GM18505 (cell line): ENCODE measurements at regions not wholly inside any gene's neighbourhood (a gene's known extent, or its start where the extent isn't known, plus 50 kb on each side); places are given as distances from the start of the nearest gene placed in this dataset.
"Not testable (repeated sequence)": the region's sequence is repeated elsewhere in the genome, so short reads cannot be mapped to it uniquely, and the experiment has no call there.

Experiments used
- ATAC-seq: cut with Tn5 transposase; IDR thresholded peaks from one replicate; pipeline ENCODE4 v1.9.1; 2021; ENCODE audit not compliant: unreplicated experiment
- POLR2A ChIP-seq: IDR thresholded peaks from 4 replicates; pipeline ENCODE4 v1.6.1; 2011; ENCODE audit warnings: borderline replicate concordance; ENCODE audit not compliant: insufficient read depth, insufficient read length; ENCODE audit errors: extremely low read depth

DNA sequence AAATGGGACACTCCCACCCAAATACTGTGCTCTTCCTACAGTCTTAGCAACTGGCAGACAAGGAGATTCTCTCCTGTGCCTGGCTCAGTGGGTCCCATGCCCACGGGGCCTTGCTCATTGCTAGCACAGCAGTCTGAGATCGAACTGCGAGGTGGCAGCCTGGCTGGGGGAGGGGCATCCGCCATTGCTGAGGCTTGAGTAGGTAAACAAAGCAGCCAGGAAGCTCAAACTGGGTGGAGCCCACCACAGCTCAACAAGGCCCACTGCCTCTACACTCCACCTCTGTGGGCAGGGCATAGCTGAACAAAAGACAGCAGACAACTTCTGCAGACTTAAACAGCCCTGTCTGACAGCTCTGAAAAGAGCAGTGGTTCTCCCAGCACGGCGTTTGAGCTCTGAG is 174.8 kb downstream of the COL12A1 start:
- not testable (repeated sequence) for ATAC-seq

DNA sequence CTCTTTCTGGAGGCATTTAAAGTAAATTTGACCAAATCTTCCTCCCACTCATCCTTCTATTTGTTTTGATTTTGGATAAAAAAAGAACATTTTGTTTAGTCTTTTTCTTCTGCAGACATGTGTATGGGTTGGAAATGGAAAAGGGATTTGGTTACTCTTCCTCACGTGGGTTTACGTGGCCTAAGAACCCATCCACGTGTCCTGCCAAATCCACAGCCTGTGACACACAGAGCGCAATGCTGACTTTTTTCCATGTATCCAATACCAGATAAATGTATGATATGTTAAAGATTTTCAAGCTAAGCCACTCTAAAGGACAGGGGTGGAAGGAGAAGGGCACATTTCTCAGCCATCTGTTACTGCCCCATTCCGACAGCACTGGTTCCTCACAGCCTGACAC is 176.5 kb downstream of the COL12A1 start:
- no peak for TF ChIP-seq POLR2A
- no peak for ATAC-seq

DNA sequence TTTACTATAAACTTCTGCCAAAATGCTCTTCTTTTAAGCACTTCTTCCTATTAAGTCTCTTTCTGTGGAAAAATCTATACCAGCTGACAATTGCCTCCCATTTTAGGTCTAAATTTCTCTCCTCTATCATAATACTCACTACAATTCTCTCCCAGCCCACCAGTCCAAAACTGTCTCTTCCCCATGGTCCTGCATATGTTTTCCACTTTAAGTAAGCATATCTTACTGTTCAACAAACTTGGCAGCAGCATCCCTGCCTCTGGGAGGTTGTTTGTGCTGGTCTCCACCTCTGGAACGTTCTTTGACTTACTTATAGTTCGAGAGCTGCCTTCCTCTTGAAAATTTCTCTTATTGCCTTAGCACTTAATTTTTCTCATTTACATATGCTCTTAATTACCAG is 180.5 kb downstream of the COL12A1 start:
- ATAC-seq = no peak
- TF ChIP-seq POLR2A = no peak

DNA sequence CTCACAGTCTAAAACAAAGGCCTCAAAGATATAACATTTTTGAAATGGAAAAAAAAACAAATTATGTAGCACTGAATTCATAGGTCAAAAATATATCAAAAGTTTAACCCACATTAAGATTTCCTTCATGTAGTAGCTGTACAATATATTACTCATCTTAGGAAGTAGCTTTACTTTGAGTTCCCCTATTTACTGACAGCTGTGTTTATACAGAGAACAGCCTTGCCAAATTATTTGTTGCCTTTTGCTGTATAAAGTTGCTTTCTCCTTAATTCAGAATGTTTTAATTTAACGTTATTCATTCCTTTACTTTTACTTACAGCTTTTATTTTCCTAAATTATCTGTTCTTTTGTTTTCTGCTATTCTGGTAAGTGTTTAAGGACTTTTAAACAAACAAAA is 181.0 kb downstream of the COL12A1 start:
- TF ChIP-seq POLR2A = no peak

DNA sequence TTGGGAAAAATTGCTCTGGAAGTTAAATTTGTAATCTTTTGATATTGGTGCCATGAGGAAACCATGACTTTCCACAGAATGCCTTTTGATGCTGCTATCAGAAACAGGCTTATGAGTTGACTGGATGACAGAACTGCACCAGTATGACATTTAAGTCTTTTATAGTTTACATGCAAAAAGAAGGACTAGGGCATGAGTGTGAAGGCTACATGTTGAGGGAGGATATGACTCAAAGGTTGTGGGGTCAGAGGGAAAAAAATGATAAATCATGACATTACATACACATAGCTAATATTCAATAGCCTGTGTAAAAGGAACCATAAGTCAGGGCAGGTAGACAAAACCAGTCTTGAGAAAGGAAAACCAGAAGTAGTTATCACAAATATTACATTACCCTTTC is 182.2 kb downstream of the COL12A1 start:
- no peak for TF ChIP-seq POLR2A
- no peak for ATAC-seq

More for the DNA sequence above, 181.0 kb downstream of the COL12A1 start:
- no peak for ATAC-seq

DNA sequence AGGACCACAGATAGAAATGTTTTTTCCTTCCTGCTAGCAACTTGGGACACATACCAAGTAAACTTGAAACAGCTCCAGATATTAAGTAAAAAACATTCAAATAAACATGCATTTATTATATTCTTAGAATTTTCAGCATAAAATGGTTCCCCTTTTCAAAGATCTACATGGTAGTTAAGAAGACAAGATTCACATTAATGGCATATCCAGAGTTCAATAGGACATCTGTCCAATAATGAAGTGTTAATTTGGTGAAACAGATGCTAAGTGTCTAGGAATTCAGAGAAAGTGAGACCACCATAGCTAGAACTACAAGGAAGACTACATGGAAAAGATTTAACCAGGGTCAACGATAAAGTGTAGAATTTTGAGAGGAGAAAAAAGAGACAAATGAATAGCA is 184.9 kb downstream of the COL12A1 start:
- TF ChIP-seq POLR2A = no peak
- ATAC-seq = no peak

DNA sequence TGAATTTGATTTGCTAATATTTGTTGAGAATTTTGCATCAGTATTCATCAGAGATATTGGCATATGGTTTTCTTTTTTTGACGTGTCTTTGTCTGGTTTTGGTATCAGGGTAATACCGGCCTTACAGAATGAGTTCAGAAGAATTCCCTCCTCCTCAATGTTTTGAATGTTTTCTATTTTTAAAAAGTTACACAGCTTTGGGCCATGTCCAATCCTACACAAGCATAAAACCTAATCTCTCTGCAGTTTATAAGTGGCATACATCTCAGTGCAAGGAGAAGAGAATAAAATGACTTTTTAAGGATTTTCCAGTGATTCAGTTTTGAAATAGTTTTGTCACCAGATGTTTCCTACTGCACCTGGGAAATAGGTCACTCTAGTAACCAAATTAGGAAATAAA is 185.5 kb downstream of the COL12A1 start:
- no peak for TF ChIP-seq POLR2A
- ATAC-seq = no peak

DNA sequence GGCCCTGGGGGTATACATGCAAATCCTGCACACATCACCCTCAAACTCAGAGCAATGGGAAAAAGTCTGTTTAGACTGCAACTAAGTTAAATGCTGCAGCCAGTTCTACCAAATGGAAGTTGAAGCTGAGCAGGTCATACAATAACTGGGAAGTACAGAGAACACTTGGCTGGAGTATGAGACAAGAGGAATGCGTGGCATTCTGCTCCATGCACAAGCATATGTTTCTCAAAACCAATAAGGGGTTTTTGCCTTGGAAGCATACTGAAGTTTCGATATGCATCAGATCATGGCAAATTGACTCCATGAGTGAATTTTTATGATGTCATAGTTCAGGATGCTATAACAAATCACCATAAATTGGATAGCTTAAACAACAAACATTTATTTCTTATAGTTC is 193.8 kb downstream of the COL12A1 start:
- no peak for ATAC-seq
- no peak for TF ChIP-seq POLR2A

DNA sequence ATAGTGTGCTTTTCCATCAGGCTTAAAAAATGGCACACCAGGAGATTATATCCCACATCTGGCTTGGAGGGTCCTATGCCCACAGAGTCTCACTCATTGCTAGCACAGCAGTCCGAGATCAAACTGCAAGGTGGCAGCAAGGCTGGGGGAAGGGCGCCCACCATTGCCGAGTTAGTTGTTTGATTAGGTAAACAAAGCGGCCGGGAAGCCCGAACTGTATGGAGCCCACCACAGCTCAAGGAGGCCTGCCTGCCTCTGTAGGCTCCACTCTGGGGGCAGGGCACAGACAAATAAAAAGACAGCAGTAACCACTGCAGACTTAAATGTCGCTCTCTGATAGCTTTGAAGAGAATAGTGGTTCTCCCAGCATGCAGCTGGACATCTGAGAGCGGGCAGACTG is 201.9 kb downstream of the COL12A1 start:
- ATAC-seq = not testable (repeated sequence)

DNA sequence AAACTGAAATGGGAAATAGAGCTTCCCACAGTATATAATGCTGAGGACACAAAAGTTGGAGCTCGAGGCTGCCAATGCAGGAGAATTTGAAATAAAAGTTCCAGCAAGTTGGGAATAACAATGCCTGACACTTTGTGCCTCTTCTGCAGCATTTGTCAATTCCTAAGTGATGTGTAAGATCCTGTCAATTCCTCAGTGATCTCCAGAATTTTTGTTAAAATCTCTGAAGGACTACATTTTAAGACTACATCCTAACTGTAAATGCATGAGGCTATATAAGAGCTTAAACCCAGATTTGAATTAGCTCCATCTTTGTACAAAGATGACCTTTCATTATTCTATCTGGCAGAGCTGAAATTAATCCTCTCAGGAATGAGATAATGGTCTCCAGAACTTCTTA is 208.2 kb downstream of the COL12A1 start:
- ATAC-seq = no peak
- no peak for TF ChIP-seq POLR2A

DNA sequence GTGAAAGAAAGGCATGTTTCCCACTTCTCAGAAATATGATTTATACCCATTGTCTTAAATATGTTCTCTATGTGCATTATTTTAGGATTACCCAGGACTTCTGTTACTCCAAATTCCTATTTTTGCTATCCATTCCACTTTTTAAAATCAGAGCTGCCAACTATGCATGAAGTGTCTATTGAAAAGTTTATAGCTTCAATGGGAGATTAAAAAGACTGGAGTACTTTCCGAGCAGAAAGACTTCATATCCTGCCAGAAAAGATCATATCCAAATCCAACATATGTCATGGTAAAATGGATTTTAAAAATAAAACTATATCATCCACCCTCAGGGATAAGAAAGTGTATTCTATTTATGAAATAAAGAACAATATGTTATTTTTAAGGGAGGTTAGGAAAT is 212.7 kb downstream of the COL12A1 start:
- no peak for ATAC-seq
- TF ChIP-seq POLR2A = no peak

DNA sequence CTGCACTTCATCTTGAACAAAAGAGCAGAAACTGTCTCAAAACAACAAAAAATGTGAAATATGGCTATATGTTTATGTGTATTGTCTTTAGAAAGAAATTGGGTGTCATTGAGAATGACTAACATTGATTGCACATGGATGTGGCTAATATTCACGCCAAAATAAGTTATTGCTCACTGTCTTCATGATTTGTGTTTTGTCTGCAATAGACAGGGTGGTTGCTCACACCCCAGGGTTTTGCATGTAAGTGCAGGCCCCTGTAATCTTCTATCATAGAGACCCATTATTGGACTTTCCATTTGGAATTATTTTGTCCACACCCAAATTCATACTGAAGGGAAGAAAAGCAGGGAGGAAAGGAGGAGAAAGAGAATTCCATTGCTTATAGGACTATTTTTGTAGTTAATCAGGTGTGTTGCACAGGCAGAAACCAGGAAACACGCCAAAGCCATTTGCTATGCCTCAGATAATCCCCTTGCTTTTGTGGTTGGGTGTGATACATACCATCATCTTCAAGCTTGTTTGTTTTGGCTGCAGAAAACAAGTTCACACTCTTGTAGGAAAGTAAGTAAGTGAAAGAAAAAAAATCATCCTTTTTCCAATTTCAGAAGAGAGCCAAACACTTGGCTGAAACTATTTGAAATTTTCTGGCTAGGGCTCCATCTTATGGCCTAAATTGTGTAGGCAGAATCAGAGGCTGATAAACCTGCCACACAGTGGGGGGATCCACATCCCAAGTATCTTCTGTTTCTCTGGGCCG is 214.1 kb downstream of the COL12A1 start:
- no peak for ATAC-seq
- no peak for TF ChIP-seq POLR2A

DNA sequence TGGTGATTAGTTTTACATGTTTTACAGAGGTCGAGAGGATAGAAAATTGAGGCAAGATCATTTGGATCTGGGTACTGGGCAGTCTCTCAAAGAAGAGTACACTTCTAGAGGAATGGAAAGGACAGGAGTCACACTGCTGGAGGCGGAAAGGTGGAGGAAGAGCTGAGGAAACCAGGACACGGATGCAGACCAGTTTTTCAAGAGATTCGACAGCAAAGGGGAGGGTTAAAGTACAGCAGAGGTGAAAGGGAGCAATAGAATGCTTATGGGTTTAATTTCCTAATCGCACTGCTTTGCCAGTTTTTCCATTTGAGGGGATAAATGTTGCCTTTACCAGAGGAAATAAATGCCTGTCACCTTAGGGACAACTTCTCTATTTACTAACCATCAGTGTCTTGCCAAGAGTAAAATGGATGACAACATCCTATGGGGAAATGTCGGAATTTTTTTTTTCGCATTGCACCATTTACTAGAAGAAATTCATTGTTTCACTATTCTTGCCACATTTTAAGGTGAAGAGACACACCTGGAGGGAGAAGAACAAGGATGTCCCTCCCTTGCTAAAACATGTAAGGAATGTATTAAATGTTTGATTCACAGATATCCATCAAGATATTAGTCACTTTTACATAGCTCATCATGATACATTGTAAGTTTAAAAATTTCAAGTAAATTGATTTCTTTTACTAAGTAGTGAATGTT is 226.6 kb downstream of the COL12A1 start:
- ATAC-seq = no peak
- no peak for TF ChIP-seq POLR2A

DNA sequence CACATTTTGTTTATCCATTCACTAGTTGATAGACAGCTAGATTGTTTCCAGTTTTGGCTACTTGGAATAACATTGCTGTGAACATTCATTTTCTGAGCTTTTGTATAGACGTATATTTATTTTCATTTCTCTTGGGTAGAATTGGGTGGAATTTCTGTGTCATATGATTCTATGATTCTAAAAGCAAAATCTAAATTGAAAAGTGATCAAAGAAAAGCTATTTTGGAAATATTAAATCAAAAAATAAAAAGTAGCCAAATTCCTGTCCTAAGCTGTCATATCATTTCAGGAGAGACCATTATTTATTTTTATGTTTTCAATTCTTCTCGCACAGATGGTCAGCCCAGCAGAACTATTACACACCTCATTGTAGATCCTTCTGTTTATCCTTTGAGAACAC is 229.2 kb downstream of the COL12A1 start:
- no peak for ATAC-seq
- no peak for TF ChIP-seq POLR2A
